ENCODE measurements at regions not wholly inside any gene's neighbourhood (a gene's known extent, or its start where the extent isn't known, plus 50 kb on each side); places are given as distances from the start of the nearest gene placed in this dataset.
"Not testable (repeated sequence)": the region's sequence is repeated elsewhere in the genome, so short reads cannot be mapped to it uniquely, and the experiment has no call there.

DNA sequence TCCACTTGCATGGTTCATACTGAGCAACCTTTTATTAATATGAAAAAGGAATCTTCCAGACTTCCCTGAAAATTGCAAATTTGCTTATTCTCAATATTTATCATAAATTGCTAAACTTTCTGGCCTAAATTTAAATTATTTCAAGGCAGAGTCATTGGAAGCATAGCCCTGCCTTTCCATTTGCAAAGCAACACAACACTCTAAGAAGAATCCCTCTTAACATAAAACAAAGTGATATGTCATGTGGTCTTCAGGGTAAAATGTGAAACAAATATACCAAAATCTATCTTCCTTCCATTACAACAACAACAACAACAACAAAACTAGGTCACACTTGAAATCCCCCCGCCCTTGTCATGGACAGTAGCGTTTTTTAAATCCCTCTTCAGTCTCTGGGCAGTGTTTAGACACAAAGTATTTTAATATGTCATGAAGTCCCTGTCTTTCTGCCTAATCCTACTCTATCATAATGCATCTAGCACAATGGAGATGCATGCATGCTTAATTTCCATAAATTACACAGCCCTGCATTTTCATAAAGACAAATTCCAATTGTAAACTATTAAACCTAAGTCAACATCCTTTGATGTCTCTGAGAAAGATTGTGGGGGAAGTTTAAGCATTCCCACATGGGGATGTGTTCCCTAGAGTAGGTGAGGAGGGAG, 668.9 kb upstream of the LCORL start:
- H3K9me3 ChIP-seq = no peaks in the 10 kb centered on the region
- H3K36me3 ChIP-seq = no peaks in the 10 kb centered on the region
- no peak for ATAC-seq (ENCODE audit: insufficient number of reproducible peaks, low FRiP score, low read depth)

DNA sequence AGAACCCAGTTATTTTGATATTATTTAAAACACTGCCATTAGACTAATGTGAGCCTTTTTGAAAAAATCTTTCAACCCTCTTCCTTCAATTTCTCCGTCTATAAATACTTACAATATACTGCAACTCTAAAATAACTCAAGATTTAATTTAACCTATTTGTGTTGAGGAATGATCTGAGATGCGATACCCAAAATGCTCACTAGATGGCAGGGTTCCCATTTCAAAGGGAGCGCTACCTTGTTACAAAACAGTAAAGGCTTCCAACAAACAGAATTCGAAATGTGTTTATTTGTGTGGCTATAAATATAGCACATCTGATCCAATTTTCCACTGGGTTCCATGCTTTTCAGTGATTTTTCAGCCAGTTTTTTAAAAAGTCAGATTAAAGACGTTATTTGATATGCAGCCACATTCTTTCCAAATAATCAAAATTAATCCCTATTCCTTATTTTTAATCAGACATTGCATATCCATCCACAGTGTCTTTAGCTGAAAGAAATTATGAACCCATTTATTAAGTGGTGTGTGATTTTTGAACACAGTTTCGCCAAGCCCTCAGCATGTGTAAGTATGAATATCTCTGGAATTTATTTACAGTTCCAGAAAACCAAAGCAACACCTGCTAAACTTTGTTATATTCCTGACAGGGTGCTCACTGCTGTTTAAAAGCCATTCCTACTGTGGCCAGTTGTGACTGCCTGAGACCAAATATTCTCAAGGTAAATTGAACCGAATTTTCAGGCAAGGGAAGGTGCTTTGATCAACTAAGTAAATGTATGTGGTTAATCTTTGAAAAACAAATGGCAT, 668.0 kb upstream of the LCORL start:
- no peak for DNase-seq (ENCODE audit: low spot score)
- Histone ChIP-seq H3K27ac (no peak overlapping the region), H3K4me3 (no peak overlapping the region), H3K36me3 (no peaks in the 10 kb centered on the region), H3K9me3 (no peaks in the 10 kb centered on the region), H3K27me3 (replicated peaks; ENCODE audit: insufficient read depth) (no peaks in the 10 kb centered on the region), H3K4me1 (ENCODE audit: control insufficient read depth in 1 of 2, low read depth in 2 of 2) (peaks cover 0 to 8% of the 10 kb centered on the region in 2 donors)
- TF ChIP-seq, protein P1, sequence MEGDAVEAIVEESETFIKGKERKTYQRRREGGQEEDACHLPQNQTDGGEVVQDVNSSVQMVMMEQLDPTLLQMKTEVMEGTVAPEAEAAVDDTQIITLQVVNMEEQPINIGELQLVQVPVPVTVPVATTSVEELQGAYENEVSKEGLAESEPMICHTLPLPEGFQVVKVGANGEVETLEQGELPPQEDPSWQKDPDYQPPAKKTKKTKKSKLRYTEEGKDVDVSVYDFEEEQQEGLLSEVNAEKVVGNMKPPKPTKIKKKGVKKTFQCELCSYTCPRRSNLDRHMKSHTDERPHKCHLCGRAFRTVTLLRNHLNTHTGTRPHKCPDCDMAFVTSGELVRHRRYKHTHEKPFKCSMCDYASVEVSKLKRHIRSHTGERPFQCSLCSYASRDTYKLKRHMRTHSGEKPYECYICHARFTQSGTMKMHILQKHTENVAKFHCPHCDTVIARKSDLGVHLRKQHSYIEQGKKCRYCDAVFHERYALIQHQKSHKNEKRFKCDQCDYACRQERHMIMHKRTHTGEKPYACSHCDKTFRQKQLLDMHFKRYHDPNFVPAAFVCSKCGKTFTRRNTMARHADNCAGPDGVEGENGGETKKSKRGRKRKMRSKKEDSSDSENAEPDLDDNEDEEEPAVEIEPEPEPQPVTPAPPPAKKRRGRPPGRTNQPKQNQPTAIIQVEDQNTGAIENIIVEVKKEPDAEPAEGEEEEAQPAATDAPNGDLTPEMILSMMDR (IDR thresholded peaks at IDR 0.05) = peak; percentile 72
- no peak for ATAC-seq (ENCODE audit: insufficient number of reproducible peaks, low FRiP score, low read depth)

More for the DNA sequence above, 668.9 kb upstream of the LCORL start:
- DNase-seq (ENCODE audit: low spot score) = no peak
- H3K27me3 ChIP-seq (replicated peaks; ENCODE audit: insufficient read depth) = no peaks in the 10 kb centered on the region
- H3K4me3 ChIP-seq = no peak overlapping the region
- H3K4me1 ChIP-seq (ENCODE audit: control insufficient read depth in 1 of 2, low read depth in 2 of 2) = peaks cover 0 to 8% of the 10 kb centered on the region in 2 donors
- H3K27ac ChIP-seq = no peak overlapping the region
- TF ChIP-seq, protein P1 (IDR thresholded peaks at IDR 0.05) = no peak

DNA sequence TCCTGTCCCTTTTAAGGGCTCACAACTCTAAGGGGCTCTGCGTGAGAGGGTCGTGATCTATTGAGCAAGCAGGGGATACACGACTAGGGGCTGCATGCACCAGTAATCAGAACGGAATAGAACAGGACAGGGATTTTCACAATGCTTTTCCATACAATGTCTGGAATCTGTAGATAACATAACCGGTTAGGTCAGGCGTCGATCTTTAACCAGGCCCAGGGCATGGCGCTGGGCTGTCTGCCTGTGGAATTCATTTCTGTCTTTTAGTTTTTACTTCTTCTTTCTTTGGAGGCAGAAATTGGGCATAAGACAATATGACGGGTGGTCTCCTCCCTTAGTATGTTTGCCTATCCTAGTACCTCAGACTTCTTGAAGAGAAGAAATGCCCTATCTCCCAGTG, 666.8 kb upstream of the LCORL start:
- DNase-seq (ENCODE audit: low spot score); H3K36me3 ChIP-seq; H3K4me3 ChIP-seq; H3K27ac ChIP-seq; H3K4me1 ChIP-seq (ENCODE audit: control insufficient read depth in 1 of 2, low read depth in 2 of 2); H3K9me3 ChIP-seq; ATAC-seq (ENCODE audit: insufficient number of reproducible peaks, low FRiP score, low read depth); H3K27me3 ChIP-seq (replicated peaks; ENCODE audit: insufficient read depth): not testable (repeated sequence)

DNA sequence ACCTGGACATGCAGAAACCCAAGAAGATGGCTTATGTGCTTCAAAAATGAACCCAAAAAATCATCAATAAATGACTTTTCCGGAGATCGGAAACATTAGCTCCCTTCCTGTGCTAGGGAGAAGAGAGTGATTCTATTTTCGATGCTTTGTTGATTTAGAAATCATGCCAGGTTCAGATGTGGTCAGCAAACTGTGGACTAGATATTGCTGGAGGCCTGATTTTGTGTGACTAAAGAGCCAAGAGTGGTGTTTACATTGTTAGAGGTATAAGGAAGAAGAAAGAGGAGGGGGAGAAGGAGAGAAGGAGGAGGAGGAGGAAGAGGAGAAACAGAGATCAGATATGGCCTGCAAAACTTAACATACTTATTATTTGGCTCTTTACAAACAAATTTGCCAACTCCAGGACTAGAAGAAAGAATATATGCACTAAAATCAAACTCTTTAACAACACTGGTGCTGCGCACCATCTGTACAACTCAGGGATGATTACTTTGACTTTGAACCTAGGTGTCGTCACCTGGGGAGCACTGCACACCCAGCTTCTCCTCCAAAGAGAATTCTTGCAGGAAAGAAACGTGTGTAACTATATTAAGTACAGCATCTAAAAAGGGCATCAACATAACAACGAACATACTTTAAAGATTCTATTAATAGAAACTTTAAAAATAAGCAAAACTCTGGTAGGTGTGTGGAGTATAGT, 664.9 kb upstream of the LCORL start:
- no peak for ATAC-seq (ENCODE audit: insufficient number of reproducible peaks, low FRiP score, low read depth)
- DNase-seq (ENCODE audit: low spot score) = no peak
- TF ChIP-seq, protein P1 (IDR thresholded peaks at IDR 0.05) = no peak
- Histone ChIP-seq H3K27ac (no peak overlapping the region), H3K36me3 (no peaks in the 10 kb centered on the region), H3K4me3 (no peak overlapping the region), H3K27me3 (replicated peaks; ENCODE audit: insufficient read depth) (no peaks in the 10 kb centered on the region), H3K9me3 (no peaks in the 10 kb centered on the region), H3K4me1 (ENCODE audit: control insufficient read depth in 1 of 2, low read depth in 2 of 2) (peaks cover 0 to 8% of the 10 kb centered on the region in 2 donors)

DNA sequence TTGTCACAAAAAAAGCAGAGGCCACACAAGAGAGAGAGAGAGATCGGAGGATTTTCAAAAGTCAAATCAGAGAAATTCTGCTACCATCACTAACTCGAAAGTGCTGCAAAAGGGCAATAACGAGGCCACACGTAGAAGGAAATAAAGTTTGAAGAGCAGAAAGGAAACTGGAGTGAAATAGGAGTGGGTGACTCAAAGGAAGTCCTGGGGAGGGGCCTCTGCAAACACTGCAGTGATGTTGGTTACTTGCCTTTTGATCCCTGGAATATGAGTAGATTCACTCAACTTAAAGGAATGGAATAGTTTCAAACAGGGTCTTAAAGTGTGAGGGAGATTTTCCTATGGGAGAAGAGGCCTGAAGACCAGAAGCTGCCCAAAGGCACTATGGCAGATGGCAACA, 663.4 kb upstream of the LCORL start:
- Histone ChIP-seq H3K4me3 (no peak overlapping the region), H3K9me3 (no peaks in the 10 kb centered on the region), H3K36me3 (no peaks in the 10 kb centered on the region), H3K27me3 (replicated peaks; ENCODE audit: insufficient read depth) (no peaks in the 10 kb centered on the region), H3K27ac (no peak overlapping the region), H3K4me1 (ENCODE audit: control insufficient read depth in 1 of 2, low read depth in 2 of 2) (peaks cover 0 to 8% of the 10 kb centered on the region in 2 donors)
- ATAC-seq (ENCODE audit: insufficient number of reproducible peaks, low FRiP score, low read depth) (no peak), DNase-seq (ENCODE audit: low spot score) (no peak)
- TF ChIP-seq, protein P1 (IDR thresholded peaks at IDR 0.05) = no peak
